ENCODE measurements at regions not wholly inside any gene's neighbourhood (a gene's known extent, or its start where the extent isn't known, plus 50 kb on each side); places are given as distances from the start of the nearest gene placed in this dataset.

DNA sequence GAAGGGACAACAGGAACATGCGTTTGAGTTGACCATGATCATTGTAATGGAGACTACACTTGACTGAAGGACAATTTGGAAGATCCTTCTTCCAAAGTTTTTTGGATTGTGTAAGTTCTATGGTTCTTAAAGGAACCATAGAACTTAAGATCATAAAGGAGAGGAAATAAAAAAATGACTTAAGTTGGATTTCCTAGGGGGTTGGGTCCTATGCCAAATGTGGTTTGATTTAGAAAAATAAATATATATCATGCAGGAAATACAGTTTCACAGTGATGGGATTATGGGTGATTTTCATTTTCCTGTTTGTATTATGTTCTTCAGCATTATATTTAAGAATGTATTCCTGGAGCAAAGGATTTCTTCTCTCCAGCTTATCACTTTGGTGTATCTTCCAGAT, 305.5 kb upstream of the DPH6 start:
- DNase-seq (ENCODE audit: low read depth) = no peak
- TF ChIP-seq CTCF (IDR thresholded peaks at IDR 0.05; ENCODE audit: low read depth, low read length, missing control alignments) = no peak
- H3K4me3 ChIP-seq (ENCODE audit: low read depth, low read length) = no peak overlapping the region
- in situ Hi-C loops (cut with HindIII; ENCODE audit: low sequenced_read_pairs) = no loop called here

DNA sequence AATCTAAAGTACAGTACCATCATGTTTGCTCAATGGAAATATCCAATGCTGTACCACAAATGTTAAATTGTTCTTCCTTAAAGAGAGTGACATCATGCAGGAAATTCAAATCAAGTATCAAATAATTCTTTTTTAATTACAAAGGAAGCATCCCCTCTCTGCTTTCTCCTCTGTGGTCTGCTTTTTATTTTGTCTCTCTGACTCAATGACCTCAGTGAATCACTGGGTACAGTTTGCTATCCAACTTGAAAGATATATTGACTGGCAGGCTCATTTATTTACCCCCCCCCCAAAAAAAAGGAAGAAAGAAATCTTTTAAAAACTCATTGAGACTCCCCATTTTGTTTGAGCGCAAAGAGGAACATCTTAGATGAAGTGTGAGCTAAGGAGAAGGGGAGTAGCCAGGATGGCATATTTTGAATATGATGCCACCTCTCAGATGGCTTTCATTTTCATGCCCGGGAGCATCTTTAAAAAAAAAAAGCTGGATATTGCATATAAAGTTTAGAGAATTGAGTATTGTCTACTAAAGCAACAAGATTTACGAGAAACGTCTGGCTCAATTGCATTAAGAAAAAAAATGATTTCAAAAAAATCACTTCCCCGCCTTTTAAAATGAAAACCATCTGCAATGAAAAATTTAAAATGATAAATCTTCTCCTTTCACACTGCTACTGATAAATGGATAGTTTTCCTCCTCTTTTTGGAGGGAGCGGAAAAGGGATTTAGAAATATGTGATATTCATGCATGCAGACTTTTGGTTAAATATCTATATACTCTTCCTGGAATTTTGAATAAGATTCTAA, 307.1 kb upstream of the DPH6 start:
- no peak overlapping the region for H3K4me3 ChIP-seq (ENCODE audit: low read depth, low read length)
- TF ChIP-seq CTCF (IDR thresholded peaks at IDR 0.05; ENCODE audit: low read depth, low read length, missing control alignments) = no peak
- in situ Hi-C loops (cut with HindIII; ENCODE audit: low sequenced_read_pairs) = no loop called here
- DNase-seq (ENCODE audit: low read depth) = no peak

DNA sequence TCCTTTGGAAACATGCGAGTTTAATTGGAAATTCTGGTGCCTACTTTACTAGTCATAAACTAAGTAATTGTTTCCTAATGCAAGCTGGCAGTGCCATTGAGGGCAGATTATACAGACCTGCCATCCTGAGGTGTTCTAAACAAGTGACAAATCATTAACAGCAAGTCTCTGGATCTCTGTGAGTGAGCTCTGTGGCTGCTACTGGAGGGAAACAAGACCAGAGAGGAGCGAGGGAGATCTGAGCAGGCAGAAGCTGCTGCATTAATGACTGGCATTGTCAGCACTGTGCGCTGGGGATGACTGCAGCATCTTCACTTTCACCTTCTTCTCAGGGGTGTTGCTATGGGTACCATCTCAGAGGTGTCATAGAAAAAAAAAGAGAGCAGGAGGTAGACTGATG, 308.4 kb upstream of the DPH6 start:
- no peak for DNase-seq (ENCODE audit: low read depth)
- no peak for TF ChIP-seq CTCF (IDR thresholded peaks at IDR 0.05; ENCODE audit: low read depth, low read length, missing control alignments)
- in situ Hi-C loops (cut with HindIII; ENCODE audit: low sequenced_read_pairs) = no loop called here

GRCh38 chr15:35857567-35858226, 311.7 kb upstream of the DPH6 start:
- TF ChIP-seq CTCF (IDR thresholded peaks at IDR 0.05; ENCODE audit: low read depth, low read length, missing control alignments) = no peak
- in situ Hi-C loops (cut with HindIII; ENCODE audit: low sequenced_read_pairs) = no loop called here
- no peak for DNase-seq (ENCODE audit: low read depth)
- H3K4me3 ChIP-seq (ENCODE audit: low read depth, low read length) = no peak overlapping the region

More for the DNA sequence above, 308.4 kb upstream of the DPH6 start:
- no peak overlapping the region for H3K4me3 ChIP-seq (ENCODE audit: low read depth, low read length)

DNA sequence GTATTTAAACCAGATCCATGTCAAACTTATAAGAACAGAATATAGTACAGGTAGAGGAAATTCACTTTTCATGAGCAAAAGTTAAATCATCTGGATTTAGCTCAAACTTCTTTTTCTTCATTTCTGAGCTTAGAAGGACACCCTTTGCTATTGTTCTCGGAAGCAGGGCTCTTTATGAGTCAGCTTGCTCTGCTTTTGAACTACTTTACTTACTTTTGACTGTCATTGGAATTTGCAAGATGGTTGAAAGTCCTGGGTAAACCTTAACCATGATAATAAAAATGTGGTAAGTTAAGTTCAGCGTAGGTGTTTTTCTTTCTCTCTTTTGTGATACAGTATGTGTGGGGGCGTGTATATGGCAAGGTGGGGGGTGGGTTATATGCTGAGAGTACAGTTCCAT, 312.7 kb upstream of the DPH6 start:
- TF ChIP-seq CTCF (IDR thresholded peaks at IDR 0.05; ENCODE audit: low read depth, low read length, missing control alignments) = no peak
- in situ Hi-C loops (cut with HindIII; ENCODE audit: low sequenced_read_pairs) = no loop called here
- no peak for DNase-seq (ENCODE audit: low read depth)
- H3K4me3 ChIP-seq (ENCODE audit: low read depth, low read length) = no peak overlapping the region

GRCh38 chr15:35863655-35864054, 317.7 kb upstream of the DPH6 start:
- no peak for TF ChIP-seq CTCF (IDR thresholded peaks at IDR 0.05; ENCODE audit: low read depth, low read length, missing control alignments)
- no peak for DNase-seq (ENCODE audit: low read depth)
- in situ Hi-C loops (cut with HindIII; ENCODE audit: low sequenced_read_pairs) = no loop called here
- no peak overlapping the region for H3K4me3 ChIP-seq (ENCODE audit: low read depth, low read length)
